ENCODE measurements at regions not wholly inside any gene's neighbourhood (a gene's known extent, or its start where the extent isn't known, plus 50 kb on each side); places are given as distances from the start of the nearest gene placed in this dataset.
"Not testable (repeated sequence)": the region's sequence is repeated elsewhere in the genome, so short reads cannot be mapped to it uniquely, and the experiment has no call there.

DNA sequence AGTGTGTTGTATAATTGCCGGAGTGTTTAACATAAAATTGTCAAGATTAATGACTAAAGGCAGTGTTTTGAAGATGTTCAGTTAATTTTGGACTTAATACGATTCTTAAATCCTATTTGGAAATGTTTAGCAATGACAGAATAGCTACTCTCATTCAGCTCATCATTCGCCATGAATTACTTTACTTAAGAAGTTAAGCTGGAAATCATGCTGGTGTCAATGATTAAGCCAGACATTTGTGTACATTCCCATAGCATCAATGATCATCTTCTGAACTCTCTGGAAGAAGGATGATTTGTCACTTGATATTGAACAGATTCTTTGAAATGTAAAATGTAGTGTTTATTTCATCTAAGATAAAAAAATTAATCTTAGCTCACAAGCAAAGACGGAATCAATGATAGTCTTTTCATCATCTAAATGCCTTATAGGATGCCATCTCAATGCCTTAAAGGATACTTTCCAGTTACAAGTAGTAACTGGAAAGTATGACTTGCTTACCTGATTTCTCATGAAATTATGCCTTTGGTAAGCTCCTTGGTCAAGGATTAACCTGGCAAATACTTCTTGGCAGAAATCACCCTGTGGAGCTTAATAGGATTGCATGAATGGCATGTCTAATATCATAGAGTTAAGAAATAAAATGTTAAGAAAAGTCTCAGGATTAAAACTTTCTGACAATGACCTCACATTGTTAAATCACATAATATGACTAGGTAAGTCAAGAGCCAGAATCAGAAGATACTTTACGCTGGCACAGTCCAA, 515.5 kb upstream of the AGA start:
- DNase-seq: no peak

DNA sequence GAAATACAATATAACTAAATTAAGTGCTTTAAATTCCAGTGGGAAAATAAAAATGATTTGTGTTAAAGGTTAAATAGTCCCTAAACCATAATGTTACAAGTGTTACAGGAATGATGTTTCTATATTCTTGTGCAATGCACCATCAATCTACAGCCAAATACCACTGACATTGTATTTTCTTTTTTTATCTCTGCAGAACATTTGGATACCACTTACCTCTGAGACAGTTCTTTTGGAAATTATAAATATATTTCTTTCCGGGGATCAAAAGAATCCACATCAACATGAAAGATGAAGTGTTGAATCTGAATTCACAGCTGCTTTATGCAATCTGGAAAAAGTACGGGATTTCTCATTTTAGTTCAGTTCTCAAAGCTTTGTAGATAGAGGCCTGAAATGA, 518.3 kb upstream of the AGA start:
- DNase-seq: no peak

DNA sequence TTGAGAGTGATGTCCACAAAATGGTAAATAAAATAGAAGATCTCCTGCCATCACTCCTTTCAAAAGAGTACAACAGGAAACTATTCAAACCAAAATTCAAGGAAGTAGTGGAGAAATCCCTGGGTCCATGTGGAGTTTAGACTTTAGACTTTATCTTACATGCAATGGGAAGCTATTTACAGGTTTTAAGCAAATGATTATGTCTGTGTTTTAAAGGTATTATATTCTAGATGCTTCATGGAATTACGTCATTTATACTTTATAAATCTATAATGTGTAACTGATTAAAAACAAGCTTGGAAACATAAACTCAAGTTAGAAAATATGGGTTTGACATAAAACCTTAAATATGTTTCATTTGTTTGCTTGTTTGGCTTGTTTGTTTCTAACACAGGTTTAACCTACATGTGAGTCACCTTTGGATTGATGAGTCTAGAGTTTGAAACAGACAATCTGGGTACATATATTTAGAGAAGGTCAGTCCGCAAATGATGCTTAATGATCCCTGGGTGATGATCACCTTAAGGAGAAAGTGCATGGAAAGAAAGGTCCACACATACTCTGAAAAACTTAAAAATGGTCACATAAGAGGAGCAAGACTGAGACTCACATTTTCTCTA, 519.6 kb upstream of the AGA start:
- no peak for DNase-seq

DNA sequence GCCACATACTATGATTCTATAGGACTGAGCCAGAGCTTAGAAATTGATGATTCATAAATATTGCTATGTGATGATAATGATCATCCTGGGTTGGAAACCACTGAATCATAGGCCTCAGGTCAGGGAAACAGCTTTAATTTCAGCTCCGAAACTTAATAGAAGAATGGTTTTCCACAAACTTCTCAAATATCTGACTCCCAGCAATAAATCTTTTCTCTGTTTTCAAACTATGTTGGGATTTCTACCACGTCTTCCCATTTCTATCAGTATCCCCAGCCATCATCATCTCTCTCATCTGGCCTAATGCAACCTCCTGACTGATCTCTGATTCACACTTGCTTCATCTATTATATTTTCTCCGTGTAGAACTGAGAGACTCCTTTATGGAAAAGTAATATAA, 521.8 kb upstream of the AGA start:
- no peak for DNase-seq

DNA sequence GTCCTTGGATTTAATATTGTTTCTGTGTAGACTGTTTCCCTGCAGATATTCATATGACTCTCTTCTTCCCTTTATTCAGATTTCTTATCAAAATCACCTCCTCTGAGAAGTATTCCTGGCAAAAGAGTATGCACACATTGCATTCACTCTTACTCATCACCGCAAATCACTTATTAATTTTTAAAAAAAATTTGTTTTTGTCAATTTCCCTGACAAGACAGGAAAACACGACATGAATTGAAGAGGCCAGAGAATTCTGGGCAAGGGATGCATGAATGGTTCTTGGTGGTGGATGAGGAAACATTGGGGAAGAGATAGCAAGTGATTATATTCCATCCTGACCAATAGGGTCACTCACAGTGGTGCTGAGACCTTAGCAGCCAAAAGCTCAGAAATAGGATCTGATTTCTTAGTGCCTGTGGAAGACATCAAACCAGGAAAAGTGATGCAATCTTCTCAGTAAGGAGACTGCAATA, 522.5 kb upstream of the AGA start:
- DNase-seq: no peak

DNA sequence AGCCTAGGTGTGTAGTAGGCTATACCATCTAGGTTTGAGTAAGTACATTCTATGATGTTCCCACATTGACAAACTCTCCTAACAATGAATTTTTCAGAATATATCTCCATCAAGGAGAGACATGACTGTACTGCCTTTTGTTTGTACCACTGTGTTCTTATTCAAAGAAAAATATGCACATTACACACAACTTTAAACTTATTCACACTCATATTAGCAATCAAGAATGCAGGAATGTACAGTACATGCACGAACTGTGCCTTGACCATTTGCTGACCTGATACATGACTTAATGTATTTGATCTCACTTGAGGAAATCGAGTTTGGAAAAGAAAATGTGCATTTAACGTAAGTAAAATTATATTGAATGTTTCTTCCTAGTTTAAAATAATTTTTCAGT, 525.1 kb upstream of the AGA start:
- DNase-seq: no peak

DNA sequence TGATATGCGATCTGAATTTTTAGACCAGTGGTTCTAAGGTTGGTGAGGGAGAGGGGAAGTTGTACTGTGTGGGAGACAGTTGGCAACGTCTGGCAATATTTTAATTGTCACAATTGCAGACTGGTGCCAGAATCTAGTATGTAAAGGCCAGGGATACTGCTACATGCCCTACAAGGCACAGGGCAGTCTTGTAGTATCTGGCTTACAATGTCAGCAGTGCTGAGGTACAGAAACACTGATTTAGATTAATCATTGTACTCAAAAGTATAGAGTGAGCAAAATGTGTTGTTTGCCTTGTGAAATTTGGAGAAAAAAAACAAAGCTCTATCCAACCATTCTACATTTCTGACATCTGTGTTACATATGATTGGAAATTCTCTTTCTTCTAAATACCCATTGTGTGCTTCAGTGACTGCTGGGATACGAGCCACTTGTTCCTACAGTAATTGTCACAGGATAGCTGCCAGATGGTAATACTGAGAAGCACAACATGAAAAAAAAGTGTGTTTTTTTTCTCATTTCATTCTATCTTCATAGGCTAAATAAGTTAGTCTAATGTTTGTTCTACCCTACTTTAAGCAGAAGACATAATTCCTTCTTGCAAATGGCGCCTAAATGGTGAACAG, 526.7 kb upstream of the AGA start:
- no peak for DNase-seq

DNA sequence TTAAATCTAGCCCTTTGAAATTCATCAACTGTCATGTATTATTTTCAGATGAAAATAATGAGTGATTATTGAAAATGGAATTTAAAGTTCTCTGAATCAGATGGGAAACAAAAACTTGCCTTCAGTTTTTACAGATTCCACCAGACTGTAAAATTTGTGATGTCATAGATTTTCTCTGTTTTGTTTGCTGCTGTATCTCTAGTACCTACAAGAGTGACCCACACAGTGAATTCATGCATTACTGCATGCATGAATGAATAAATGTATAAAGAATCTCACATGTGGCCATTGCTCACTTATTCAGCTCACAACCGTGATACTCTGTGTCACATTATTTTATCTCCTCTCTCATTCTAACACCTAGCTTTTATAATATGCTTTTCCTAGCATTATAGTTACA, 532.2 kb upstream of the AGA start:
- no peak for DNase-seq

DNA sequence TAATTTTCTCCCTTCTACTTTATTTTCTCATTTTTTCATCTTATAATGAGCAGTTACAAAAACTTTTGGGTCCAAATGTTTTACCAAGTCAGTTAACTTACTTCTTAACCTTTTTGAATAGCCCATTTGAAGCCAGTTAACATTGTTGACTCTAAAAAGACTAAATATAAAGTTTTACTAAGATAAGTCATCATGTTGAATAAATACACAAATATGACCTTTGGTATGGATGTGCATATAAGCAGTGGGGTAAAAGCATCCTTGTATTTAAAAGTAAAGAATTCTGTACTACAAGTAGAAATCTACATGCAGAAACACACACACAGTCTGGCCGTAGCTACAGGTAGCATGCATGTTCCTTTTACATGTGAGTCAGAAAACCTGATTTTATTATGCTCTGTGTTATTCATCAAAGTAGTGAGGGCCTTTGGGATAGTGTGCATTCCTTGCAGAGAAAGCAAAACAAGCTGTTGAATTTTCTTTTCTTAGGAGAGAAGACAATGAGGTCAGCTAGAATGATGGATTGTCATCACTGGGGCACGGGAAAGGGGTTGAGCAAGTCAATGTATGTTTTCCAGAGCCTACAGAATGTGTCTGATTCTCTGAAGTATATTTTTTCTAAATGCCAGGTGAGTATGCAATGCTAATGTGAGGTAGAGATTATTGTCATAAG, 533.2 kb upstream of the AGA start:
- DNase-seq: no peak

DNA sequence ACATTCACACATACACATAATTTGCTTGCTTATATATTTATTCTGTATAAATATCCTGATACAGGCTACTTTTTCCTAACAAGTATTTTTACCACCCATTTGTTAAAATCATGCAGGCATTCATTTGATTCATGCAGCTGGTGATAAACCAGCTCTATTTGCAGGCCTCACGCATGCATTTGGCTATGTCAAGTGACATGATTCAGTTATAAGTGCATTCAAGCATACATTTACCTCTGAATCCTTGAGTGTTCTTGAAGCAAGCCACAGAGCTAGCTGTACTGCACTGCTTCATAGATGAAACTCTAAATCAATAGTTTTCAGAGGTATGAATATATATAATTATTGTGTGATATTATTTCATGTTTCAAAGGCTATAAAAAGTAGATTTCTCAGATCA, 544.0 kb upstream of the AGA start:
- DNase-seq: no peak

DNA sequence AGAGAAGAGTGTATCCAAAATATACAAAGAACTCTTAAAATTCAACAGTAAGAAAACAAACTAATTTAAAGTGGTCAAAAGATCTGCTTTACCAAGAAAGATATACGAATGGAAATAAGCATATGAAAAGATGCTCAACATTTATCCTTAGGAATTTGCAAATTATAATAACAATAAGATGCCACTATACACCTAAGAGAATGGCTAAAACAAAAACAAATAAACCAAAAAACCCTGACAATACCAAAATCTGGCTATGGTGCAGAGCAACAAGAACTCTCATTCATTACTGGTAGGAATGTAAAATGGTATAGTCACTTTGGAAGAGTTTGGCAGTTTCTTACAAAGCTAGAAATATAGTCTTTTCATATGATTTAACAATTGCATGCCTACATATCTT, 545.7 kb upstream of the AGA start:
- DNase-seq: no peak

DNA sequence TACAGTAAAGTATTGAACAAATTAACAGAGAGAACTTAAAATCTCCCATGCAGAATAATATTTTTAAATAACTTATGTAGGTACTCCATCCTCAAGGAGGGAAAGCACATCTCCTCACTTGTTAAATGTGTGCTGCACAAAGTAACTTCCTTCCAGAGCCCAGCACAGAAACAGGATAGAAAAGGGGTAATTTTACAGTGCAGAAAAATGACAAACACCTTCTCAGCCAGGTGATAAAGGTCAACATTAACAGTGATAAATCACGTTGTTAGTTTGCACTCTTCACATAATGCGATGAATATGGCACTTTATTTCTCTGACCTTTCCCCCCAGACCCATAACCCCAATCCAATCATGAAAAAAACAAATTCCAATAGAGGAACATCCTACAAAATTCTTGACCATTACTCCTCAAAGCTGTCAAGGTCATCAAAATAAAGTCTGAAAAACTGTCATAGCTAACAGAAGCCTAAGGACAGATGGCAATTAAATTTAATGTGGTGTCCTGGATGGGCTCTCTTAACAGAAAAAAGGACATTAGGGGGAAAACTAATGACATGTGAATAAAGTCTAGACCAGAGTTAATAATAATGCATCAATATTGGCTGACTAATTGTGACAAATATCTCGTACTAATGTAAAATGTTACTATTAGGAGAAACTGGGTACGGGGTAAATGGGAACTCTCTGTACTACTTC, 547.4 kb upstream of the AGA start:
- DNase-seq: no peak

DNA sequence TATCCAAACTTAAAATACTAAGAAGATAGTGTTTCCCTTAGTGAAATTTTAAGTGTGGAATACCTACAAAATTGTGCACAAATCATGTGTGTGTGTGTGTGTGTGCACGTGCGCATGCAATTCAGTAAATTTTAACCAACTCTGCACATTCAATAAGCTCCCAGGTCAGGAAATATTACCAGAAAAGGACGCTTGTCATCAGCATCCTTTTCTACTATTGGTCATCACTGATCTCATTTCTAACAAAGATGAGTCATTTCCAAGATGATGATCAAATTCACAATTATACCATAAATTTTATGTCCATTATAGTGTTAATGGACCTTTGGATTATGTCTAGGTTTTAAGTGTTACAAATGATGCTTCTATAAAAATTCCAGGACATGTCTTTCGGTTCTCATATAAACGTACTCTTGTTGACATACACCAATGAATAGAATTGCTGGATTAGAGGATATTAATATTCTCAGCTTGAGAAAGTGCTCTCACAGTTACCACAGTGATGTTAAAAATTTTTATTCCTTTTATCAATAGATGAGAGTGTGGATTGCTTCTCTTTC, 560.9 kb upstream of the AGA start:
- DNase-seq: no peak

DNA sequence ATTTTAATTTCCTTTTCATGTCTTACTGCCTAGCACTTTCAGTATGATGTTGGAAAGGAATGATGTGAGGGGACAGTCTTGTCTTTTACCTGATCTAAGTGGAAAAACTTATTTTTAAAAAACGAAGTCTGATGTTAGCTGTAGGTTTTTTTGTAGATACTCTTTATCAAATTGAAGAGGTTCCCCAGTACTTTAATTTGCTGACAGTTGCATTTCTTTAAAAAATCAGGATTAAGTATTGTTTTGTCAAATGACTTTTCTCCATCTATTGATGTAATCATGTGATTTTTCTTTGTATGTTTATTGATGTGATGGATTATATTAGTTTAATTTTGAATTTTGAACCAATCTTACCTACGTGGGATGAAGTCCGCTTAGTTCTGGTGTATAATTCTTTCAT, 568.4 kb upstream of the AGA start:
- DNase-seq: no peak

DNA sequence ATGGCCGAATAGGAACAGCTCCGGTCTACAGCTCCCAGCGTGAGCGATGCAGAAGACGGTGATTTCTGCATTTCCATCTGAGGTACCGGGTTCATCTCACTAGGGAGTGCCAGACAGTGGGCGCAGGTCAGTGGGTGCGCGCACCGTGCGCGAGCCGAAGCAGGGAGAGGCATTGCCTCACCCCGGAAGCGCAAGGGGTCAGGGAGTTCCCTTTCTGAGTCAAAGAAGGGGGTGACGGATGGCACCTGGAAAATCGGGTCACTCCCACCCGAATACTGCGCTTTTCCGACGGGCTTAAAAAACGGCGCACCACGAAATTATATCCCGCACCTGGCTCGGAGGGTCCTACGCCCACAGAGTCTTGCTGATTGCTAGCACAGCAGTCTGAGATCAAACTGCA, 572.8 kb upstream of the AGA start:
- DNase-seq: not testable (repeated sequence)

DNA sequence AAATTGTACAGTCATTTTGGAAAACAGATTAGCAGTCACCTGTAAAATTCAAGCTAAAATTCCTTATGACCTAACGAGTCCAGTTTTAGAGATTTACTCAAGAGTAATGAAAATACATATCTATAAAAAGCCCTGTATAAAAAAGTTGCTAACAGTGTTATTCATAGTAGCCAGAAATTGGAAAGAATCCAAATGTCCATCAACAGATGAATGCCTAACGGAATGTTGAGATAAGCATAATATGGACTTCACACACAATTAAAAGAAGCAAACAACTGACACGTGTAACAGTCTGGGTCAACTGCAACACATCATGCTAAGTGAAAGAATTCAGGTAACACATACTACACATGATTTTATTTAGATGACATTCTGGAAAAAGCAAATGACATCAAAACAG, 584.8 kb upstream of the AGA start:
- no peak for DNase-seq

DNA sequence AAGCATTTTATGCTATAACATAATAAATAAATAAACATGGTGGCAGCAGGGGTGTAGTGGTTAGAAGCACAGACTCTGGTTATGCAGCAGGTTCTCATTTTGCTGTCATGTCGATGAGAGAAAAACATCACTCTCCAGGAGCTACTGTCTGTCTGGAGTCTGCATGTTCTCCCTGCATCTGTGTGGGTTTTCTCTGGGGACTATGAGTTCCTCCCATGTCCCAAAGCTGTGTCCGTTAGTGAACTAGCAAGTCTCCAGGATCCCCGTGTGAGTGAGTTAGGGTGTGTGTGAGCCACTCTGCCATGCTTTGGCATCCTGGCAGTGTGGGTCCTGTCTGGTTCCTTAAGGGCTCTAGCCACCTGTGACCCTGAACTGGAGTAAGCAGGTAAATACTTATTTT, 585.6 kb upstream of the AGA start:
- DNase-seq: no peak

DNA sequence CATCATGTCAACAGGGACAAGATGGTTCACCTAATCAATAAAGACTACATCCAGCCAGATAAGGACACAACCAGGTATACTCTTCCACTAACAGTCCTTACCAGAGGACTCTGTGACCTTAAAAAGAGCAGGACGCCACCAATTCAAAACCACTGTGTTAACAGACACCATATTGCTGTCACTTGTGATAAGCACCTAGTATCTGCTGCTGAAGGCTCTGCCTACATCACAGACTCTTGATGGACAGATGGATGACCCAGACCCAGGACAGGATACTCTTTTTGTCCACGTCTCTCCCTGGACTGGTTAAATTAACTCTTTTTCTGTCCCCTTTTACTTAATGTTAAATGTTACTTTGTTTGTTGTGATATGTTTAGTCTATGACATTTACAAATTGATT, 586.2 kb upstream of the AGA start:
- DNase-seq: no peak

DNA sequence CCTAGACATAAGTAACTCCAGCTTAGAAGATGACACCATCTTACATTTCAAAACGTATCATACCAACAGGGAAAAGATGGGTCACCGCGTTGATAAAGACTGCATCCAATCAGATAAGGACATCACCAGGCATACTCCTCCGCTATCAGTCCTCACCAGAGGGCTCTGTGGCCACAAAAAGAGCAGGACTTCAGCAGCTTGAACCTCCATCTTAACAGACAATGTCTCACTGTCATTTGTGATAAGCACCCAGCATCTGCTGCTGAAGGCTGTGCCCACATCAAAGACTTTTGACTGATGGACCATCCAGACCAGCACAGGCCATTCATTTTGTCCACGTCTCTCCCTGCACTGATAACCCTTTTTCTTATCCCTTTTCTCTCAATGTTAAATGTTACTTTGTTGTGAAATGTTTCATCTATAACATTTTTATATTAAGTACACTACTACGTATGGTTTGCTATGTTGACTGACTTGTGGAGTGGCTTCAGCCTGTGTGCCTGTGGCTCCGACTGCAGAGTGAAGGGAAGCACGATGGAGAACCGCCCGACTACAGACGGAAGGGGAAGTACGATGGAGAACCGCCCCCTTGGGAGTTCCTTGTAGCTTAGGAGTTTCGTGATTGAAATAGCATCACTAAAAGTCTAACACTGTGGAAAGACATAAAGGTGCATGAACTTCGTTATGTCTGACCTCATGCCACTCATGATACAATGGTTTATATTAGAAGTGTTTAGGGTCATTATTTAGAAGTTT, 595.4 kb upstream of the AGA start:
- DNase-seq: no peak

DNA sequence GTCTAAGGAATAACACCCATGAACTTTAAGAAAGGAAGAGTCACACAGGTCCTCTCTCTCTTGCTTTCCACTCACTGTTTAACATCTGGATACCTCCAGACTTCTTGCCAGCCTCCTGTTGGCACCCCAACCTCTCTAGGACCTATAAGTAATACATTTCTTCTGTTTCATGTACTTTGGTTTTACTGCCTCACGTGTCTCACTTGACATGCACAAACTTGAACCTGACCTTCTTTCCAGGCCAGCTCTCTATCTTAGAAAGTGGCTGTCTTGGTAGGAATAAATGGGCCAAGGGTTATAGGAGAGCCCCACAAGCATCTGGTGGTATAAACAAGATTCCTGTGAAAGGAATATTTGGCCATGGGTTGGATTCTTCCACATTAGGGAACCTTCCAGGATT, 614.8 kb upstream of the AGA start:
- DNase-seq: no peak

DNA sequence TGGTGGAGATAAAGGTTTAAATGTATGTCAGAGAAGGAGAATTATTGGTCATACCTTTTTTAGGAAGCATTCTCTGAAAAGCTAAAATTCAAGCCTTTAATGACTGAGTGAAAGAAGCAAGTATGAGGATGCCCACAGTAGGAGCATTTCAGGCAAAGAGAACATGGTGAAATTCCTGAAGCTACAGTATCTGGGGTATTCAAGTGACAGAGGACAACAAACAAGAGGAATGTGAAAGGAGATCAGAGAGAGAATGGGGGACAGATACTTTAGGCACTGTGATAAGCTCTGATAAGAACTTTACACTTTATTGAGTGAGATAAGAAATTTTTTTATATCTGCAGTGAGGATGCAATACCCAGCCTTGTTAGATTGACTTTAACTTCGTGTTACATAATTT, 621.3 kb upstream of the AGA start:
- no peak for DNase-seq

DNA sequence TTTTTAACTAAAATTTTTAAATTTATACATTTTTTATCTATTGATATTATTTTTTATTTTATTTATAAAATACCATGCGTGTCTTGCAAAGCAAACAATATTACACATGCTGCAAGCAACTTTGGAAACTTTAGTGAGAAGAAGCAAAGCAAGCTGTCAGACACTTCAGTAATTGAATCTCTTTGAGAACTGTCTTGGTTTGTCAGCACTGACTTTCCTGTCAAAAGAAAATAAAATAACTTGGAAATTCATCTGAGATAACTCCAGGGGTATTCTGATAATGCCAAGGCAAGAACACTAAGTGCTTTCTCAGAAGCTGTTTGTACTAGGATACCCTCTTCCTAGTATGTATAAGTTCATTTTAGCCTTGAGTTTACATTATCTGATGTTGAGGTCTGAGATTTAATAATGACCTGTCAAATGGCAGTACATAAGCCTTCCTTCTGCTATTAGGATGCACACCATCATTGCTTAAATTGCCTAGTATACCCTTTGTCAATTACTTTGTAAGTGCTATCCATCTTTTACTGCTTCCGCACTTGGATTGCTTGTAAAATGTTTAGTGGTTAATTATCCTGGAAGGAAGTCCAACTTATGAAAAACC, 624.2 kb upstream of the AGA start:
- no peak for DNase-seq

Data from bone marrow (tissue), 2 donors.